ENCODE measurements at regions not wholly inside any gene's neighbourhood (a gene's known extent, or its start where the extent isn't known, plus 50 kb on each side); places are given as distances from the start of the nearest gene placed in this dataset.
"Not testable (repeated sequence)": the region's sequence is repeated elsewhere in the genome, so short reads cannot be mapped to it uniquely, and the experiment has no call there.

GRCh38 chr14:85175556-85175955 is 354.4 kb upstream of the FLRT2 start:
- Histone ChIP-seq H3K9ac (ENCODE audit: insufficient read length) (no peak overlapping the region), H3K4me3 (no peak overlapping the region), H3K36me3 (ENCODE audit: insufficient read depth, low read length) (no peaks in the 10 kb centered on the region), H3K27ac (no peak overlapping the region), H3K9me3 (ENCODE audit: low read depth, low read length) (no peaks in the 10 kb centered on the region)
- no peak for DNase-seq (ENCODE audit: low read depth, low spot score)
- TF ChIP-seq FOXP2 (optimal IDR thresholded peaks at IDR 0.05; ENCODE audit: control extremely low read depth, extremely low read length, insufficient read depth), result no peak
- no peak for TF ChIP-seq POLR2AphosphoS5 (IDR thresholded peaks at IDR 0.05; ENCODE audit: borderline replicate concordance, low read depth, low read length)
- TF ChIP-seq EZH2 (IDR thresholded peaks at IDR 0.05), result no peak

GRCh38 chr14:85178864-85179263 is 351.1 kb upstream of the FLRT2 start:
- Histone ChIP-seq H3K27ac (no peak overlapping the region), H3K9me3 (ENCODE audit: low read depth, low read length) (no peaks in the 10 kb centered on the region), H3K9ac (ENCODE audit: insufficient read length) (no peak overlapping the region), H3K36me3 (ENCODE audit: insufficient read depth, low read length) (no peaks in the 10 kb centered on the region), H3K4me3 (no peak overlapping the region)
- no peak for DNase-seq (ENCODE audit: low read depth, low spot score)
- no peak for TF ChIP-seq EZH2 (IDR thresholded peaks at IDR 0.05)
- TF ChIP-seq FOXP2 (optimal IDR thresholded peaks at IDR 0.05; ENCODE audit: control extremely low read depth, extremely low read length, insufficient read depth), result no peak
- no peak for TF ChIP-seq POLR2AphosphoS5 (IDR thresholded peaks at IDR 0.05; ENCODE audit: borderline replicate concordance, low read depth, low read length)

- Histone ChIP-seq H3K36me3 (ENCODE audit: insufficient read depth, low read length) (no peaks in the 10 kb centered on the region), H3K9me3 (ENCODE audit: low read depth, low read length) (no peaks in the 10 kb centered on the region), H3K9ac (ENCODE audit: insufficient read length) (no peak overlapping the region), H3K27ac (no peak overlapping the region), H3K4me3 (no peak overlapping the region)
- DNase-seq (ENCODE audit: low read depth, low spot score), result no peak
- TF ChIP-seq FOXP2 (optimal IDR thresholded peaks at IDR 0.05; ENCODE audit: control extremely low read depth, extremely low read length, insufficient read depth) (no peak), EZH2 (IDR thresholded peaks at IDR 0.05) (no peak)
These were observed 349.1 kb upstream of the FLRT2 start for GRCh38 chr14:85180876-85181275.

- no peak for DNase-seq (ENCODE audit: low read depth, low spot score)
- H3K9me3 ChIP-seq (ENCODE audit: low read depth, low read length), result no peaks in the 10 kb centered on the region
- H3K36me3 ChIP-seq (ENCODE audit: insufficient read depth, low read length), result no peaks in the 10 kb centered on the region
- TF ChIP-seq POLR2AphosphoS5 (IDR thresholded peaks at IDR 0.05; ENCODE audit: borderline replicate concordance, low read depth, low read length) (no peak), EZH2 (IDR thresholded peaks at IDR 0.05) (no peak), FOXP2 (optimal IDR thresholded peaks at IDR 0.05; ENCODE audit: control extremely low read depth, extremely low read length, insufficient read depth) (no peak)
- no peak overlapping the region for H3K27ac ChIP-seq
- no peak overlapping the region for H3K9ac ChIP-seq (ENCODE audit: insufficient read length)
- no peak overlapping the region for H3K4me3 ChIP-seq
These were observed 347.7 kb upstream of the FLRT2 start for GRCh38 chr14:85182282-85182681.

GRCh38 chr14:85186082-85186481 is 343.9 kb upstream of the FLRT2 start:
- no peak for TF ChIP-seq EZH2 (IDR thresholded peaks at IDR 0.05)
- no peak for TF ChIP-seq POLR2AphosphoS5 (IDR thresholded peaks at IDR 0.05; ENCODE audit: borderline replicate concordance, low read depth, low read length)
- TF ChIP-seq FOXP2 (optimal IDR thresholded peaks at IDR 0.05; ENCODE audit: control extremely low read depth, extremely low read length, insufficient read depth), result no peak
- H3K9ac ChIP-seq (ENCODE audit: insufficient read length), result no peak overlapping the region
- no peak overlapping the region for H3K27ac ChIP-seq
- H3K36me3 ChIP-seq (ENCODE audit: insufficient read depth, low read length), result no peaks in the 10 kb centered on the region
- H3K9me3 ChIP-seq (ENCODE audit: low read depth, low read length), result no peaks in the 10 kb centered on the region
- no peak overlapping the region for H3K4me3 ChIP-seq
- DNase-seq (ENCODE audit: low read depth, low spot score), result no peak

GRCh38 chr14:85187521-85187920 is 342.4 kb upstream of the FLRT2 start:
- Histone ChIP-seq H3K36me3 (ENCODE audit: insufficient read depth, low read length) (no peaks in the 10 kb centered on the region), H3K27ac (no peak overlapping the region), H3K4me3 (no peak overlapping the region), H3K9ac (ENCODE audit: insufficient read length) (no peak overlapping the region), H3K9me3 (ENCODE audit: low read depth, low read length) (no peaks in the 10 kb centered on the region)
- no peak for DNase-seq (ENCODE audit: low read depth, low spot score)
- TF ChIP-seq FOXP2 (optimal IDR thresholded peaks at IDR 0.05; ENCODE audit: control extremely low read depth, extremely low read length, insufficient read depth) (no peak), POLR2AphosphoS5 (IDR thresholded peaks at IDR 0.05; ENCODE audit: borderline replicate concordance, low read depth, low read length) (no peak), EZH2 (IDR thresholded peaks at IDR 0.05) (no peak)

- DNase-seq (ENCODE audit: low read depth, low spot score), result no peak
- Histone ChIP-seq H3K36me3 (ENCODE audit: insufficient read depth, low read length) (no peaks in the 10 kb centered on the region), H3K9me3 (ENCODE audit: low read depth, low read length) (no peaks in the 10 kb centered on the region), H3K9ac (ENCODE audit: insufficient read length) (no peak overlapping the region), H3K27ac (no peak overlapping the region), H3K4me3 (no peak overlapping the region)
- TF ChIP-seq POLR2AphosphoS5 (IDR thresholded peaks at IDR 0.05; ENCODE audit: borderline replicate concordance, low read depth, low read length), result no peak
- no peak for TF ChIP-seq FOXP2 (optimal IDR thresholded peaks at IDR 0.05; ENCODE audit: control extremely low read depth, extremely low read length, insufficient read depth)
- no peak for TF ChIP-seq EZH2 (IDR thresholded peaks at IDR 0.05)
These were observed 341.1 kb upstream of the FLRT2 start for GRCh38 chr14:85188836-85189235.

- H3K36me3 ChIP-seq (ENCODE audit: insufficient read depth, low read length); H3K27ac ChIP-seq; H3K9ac ChIP-seq (ENCODE audit: insufficient read length); H3K9me3 ChIP-seq (ENCODE audit: low read depth, low read length); DNase-seq (ENCODE audit: low read depth, low spot score); H3K4me3 ChIP-seq: not testable (repeated sequence)
These were observed 340.7 kb upstream of the FLRT2 start for GRCh38 chr14:85189253-85189652.

- Histone ChIP-seq H3K9me3 (ENCODE audit: low read depth, low read length) (no peaks in the 10 kb centered on the region), H3K4me3 (no peak overlapping the region), H3K36me3 (ENCODE audit: insufficient read depth, low read length) (no peaks in the 10 kb centered on the region), H3K27ac (no peak overlapping the region), H3K9ac (ENCODE audit: insufficient read length) (no peak overlapping the region)
- TF ChIP-seq FOXP2 (optimal IDR thresholded peaks at IDR 0.05; ENCODE audit: control extremely low read depth, extremely low read length, insufficient read depth), result no peak
- TF ChIP-seq POLR2AphosphoS5 (IDR thresholded peaks at IDR 0.05; ENCODE audit: borderline replicate concordance, low read depth, low read length), result no peak
- TF ChIP-seq EZH2 (IDR thresholded peaks at IDR 0.05), result no peak
- no peak for DNase-seq (ENCODE audit: low read depth, low spot score)
These were observed 339.7 kb upstream of the FLRT2 start for GRCh38 chr14:85190251-85190650.
